GM18499 (cell line): ENCODE measurements at regions not wholly inside any gene's neighbourhood (a gene's known extent, or its start where the extent isn't known, plus 50 kb on each side); places are given as distances from the start of the nearest gene placed in this dataset.

Experiments used
- ATAC-seq: cut with Tn5 transposase; IDR thresholded peaks from one replicate; pipeline ENCODE4 v1.9.1; 2021; ENCODE audit warnings: moderate number of reproducible peaks; ENCODE audit not compliant: insufficient read depth, unreplicated experiment

- no peak for ATAC-seq
These were observed 521.8 kb upstream of the DIPK2B start for GRCh38 chrX:45722471-45722870.

GRCh38 chrX:45719751-45720501, 519.2 kb upstream of the DIPK2B start:
- no peak for ATAC-seq

GRCh38 chrX:45718676-45719075, 518.0 kb upstream of the DIPK2B start:
- no peak for ATAC-seq

GRCh38 chrX:45716750-45717149, 516.1 kb upstream of the DIPK2B start:
- ATAC-seq = no peak

GRCh38 chrX:45715748-45716147, 515.1 kb upstream of the DIPK2B start:
- ATAC-seq = no peak

- ATAC-seq = no peak
These were observed 514.2 kb upstream of the DIPK2B start for GRCh38 chrX:45714866-45715265.

- ATAC-seq = no peak
These were observed 511.4 kb upstream of the DIPK2B start for GRCh38 chrX:45712067-45712466.

- no peak for ATAC-seq
These were observed 510.6 kb upstream of the DIPK2B start for GRCh38 chrX:45711231-45711630.

GRCh38 chrX:45710081-45710801, 509.6 kb upstream of the DIPK2B start:
- ATAC-seq = peak; percentile 74

GRCh38 chrX:45709381-45709780, 508.7 kb upstream of the DIPK2B start:
- no peak for ATAC-seq

GRCh38 chrX:45699158-45699557, 498.5 kb upstream of the DIPK2B start:
- no peak for ATAC-seq

GRCh38 chrX:45697591-45697990, 496.9 kb upstream of the DIPK2B start:
- ATAC-seq = no peak

GRCh38 chrX:45696736-45697135, 496.1 kb upstream of the DIPK2B start:
- ATAC-seq = no peak

GRCh38 chrX:45689971-45690370, 489.3 kb upstream of the DIPK2B start:
- ATAC-seq = no peak

GRCh38 chrX:45683914-45684313, 483.2 kb upstream of the DIPK2B start:
- ATAC-seq = no peak

- no peak for ATAC-seq
These were observed 481.2 kb upstream of the DIPK2B start for GRCh38 chrX:45681891-45682290.

GRCh38 chrX:45669715-45670340, 469.2 kb upstream of the DIPK2B start:
- ATAC-seq = no peak

- no peak for ATAC-seq
These were observed 468.2 kb upstream of the DIPK2B start for GRCh38 chrX:45668686-45669443.

GRCh38 chrX:45667666-45668065, 467.0 kb upstream of the DIPK2B start:
- ATAC-seq = no peak

- ATAC-seq = no peak
These were observed 464.1 kb upstream of the DIPK2B start for GRCh38 chrX:45664727-45665290.
